ENCODE measurements at regions not wholly inside any gene's neighbourhood (a gene's known extent, or its start where the extent isn't known, plus 50 kb on each side); places are given as distances from the start of the nearest gene placed in this dataset.

- TF ChIP-seq CTCF (IDR thresholded peaks at IDR 0.05; ENCODE audit: low read depth, low read length, missing control alignments), result no peak
- in situ Hi-C loops (cut with HindIII; ENCODE audit: low sequenced_read_pairs), result no loop called here
- H3K4me3 ChIP-seq (ENCODE audit: low read depth, low read length), result no peak overlapping the region
- no peak for DNase-seq (ENCODE audit: low read depth)
Measured at GRCh38 chr12:118558941-118559340, 182.6 kb downstream of the SUDS3 start.

GRCh38 chr12:118560733-118561132, 184.4 kb downstream of the SUDS3 start:
- in situ Hi-C loops (cut with HindIII; ENCODE audit: low sequenced_read_pairs), result no loop called here
- TF ChIP-seq CTCF (IDR thresholded peaks at IDR 0.05; ENCODE audit: low read depth, low read length, missing control alignments), result no peak
- DNase-seq (ENCODE audit: low read depth), result no peak
- H3K4me3 ChIP-seq (ENCODE audit: low read depth, low read length), result no peak overlapping the region

- TF ChIP-seq CTCF (IDR thresholded peaks at IDR 0.05; ENCODE audit: low read depth, low read length, missing control alignments), result no peak
- no peak for DNase-seq (ENCODE audit: low read depth)
- H3K4me3 ChIP-seq (ENCODE audit: low read depth, low read length), result no peak overlapping the region
- in situ Hi-C loops (cut with HindIII; ENCODE audit: low sequenced_read_pairs), result no loop called here
Measured at GRCh38 chr12:118571730-118572129, 195.4 kb downstream of the SUDS3 start.

- in situ Hi-C loops (cut with HindIII; ENCODE audit: low sequenced_read_pairs), result no loop called here
- TF ChIP-seq CTCF (IDR thresholded peaks at IDR 0.05; ENCODE audit: low read depth, low read length, missing control alignments), result no peak
- no peak overlapping the region for H3K4me3 ChIP-seq (ENCODE audit: low read depth, low read length)
- DNase-seq (ENCODE audit: low read depth), result no peak
Measured at GRCh38 chr12:118574288-118574687, 197.9 kb downstream of the SUDS3 start.

- no peak for DNase-seq (ENCODE audit: low read depth)
- no peak for TF ChIP-seq CTCF (IDR thresholded peaks at IDR 0.05; ENCODE audit: low read depth, low read length, missing control alignments)
- no peak overlapping the region for H3K4me3 ChIP-seq (ENCODE audit: low read depth, low read length)
- in situ Hi-C loops (cut with HindIII; ENCODE audit: low sequenced_read_pairs), result no loop called here
Measured at GRCh38 chr12:118575730-118576129, 199.4 kb downstream of the SUDS3 start.

GRCh38 chr12:118581371-118581770, 205.0 kb downstream of the SUDS3 start:
- in situ Hi-C loops (cut with HindIII; ENCODE audit: low sequenced_read_pairs), result no loop called here
- no peak for DNase-seq (ENCODE audit: low read depth)
- H3K4me3 ChIP-seq (ENCODE audit: low read depth, low read length), result no peak overlapping the region
- no peak for TF ChIP-seq CTCF (IDR thresholded peaks at IDR 0.05; ENCODE audit: low read depth, low read length, missing control alignments)

- no peak for TF ChIP-seq CTCF (IDR thresholded peaks at IDR 0.05; ENCODE audit: low read depth, low read length, missing control alignments)
- in situ Hi-C loops (cut with HindIII; ENCODE audit: low sequenced_read_pairs), result no loop called here
- DNase-seq (ENCODE audit: low read depth), result no peak
- no peak overlapping the region for H3K4me3 ChIP-seq (ENCODE audit: low read depth, low read length)
Measured at GRCh38 chr12:118582863-118583262, 206.5 kb downstream of the SUDS3 start.

All from astrocyte of the cerebellum (primary cell).